ENCODE measurements at regions not wholly inside any gene's neighbourhood (a gene's known extent, or its start where the extent isn't known, plus 50 kb on each side); places are given as distances from the start of the nearest gene placed in this dataset.

DNA sequence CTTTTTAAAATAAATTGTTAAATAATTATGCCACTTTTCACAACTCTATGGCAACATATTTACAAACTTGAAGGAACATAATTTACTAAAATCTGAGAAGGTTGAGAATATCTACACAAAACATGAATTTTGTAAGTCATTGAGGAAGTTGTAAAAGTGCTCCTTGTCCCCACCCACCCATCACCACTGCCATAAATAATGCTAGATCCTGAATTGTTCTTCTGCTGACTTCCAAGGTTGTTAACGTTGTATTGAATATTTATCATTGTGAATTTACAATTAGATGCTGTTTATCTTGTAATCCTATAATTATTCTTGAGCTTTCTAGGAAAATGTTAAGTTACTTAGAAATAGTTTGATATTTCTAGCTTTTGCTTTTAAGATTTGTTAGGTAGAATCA is 908.0 kb upstream of the COX7C start:
- DNase-seq (ENCODE audit: extremely low spot score), result no peak
- CTCF ChIA-PET, result interaction anchor here (1.0 kb wide), 1 partner anchor 13 kb away, joined by 3 read pairs; no protein-coding TSS in a partner anchor
- TF ChIP-seq, protein P1, sequence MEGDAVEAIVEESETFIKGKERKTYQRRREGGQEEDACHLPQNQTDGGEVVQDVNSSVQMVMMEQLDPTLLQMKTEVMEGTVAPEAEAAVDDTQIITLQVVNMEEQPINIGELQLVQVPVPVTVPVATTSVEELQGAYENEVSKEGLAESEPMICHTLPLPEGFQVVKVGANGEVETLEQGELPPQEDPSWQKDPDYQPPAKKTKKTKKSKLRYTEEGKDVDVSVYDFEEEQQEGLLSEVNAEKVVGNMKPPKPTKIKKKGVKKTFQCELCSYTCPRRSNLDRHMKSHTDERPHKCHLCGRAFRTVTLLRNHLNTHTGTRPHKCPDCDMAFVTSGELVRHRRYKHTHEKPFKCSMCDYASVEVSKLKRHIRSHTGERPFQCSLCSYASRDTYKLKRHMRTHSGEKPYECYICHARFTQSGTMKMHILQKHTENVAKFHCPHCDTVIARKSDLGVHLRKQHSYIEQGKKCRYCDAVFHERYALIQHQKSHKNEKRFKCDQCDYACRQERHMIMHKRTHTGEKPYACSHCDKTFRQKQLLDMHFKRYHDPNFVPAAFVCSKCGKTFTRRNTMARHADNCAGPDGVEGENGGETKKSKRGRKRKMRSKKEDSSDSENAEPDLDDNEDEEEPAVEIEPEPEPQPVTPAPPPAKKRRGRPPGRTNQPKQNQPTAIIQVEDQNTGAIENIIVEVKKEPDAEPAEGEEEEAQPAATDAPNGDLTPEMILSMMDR (IDR thresholded peaks at IDR 0.05; ENCODE audit: control extremely low read depth, extremely low read depth, low read depth, missing control alignments), result no peak
- POLR2A ChIA-PET, result no interaction called here

DNA sequence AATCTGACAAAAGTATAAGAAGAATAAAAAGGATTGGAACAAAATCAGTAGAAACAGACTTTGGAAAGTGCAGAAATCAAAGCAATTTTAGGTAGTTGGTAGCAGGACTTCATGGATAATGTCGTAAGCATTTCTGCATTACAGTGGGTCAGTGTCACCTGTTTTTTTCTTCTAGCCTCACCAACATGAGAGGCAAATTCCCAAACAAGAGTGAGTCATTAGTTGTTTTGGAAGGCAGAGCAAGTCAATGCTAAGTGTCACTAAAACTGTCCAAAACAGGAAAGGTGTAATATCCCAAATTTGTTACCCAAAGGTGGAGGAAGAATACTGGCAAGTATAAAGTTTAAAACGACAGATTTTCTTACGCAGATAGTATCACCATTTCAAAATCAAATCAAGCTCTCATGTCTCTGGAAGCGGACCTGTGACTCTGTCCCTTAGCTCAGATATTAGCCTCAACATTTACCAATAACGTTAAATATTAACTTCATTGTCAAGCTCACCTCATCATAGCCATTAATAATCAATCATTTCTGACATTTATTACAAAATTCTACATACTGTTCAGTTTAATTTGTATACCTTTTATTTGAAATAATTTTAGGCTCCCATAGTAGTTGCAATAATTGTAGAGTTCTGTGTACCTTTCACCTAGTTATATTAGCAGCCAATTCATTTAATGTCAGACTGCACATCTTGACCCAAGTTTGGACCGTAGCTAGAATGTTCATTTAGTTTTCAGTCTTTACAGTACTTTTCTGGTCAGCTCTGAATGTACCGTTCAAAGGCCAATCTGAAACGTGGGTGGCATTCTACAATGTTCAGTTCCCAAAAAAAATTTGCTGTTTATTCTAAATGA is 901.2 kb upstream of the COX7C start:
- ChIA-PET CTCF (no interaction called here), POLR2A (no interaction called here)
- no peak for DNase-seq (ENCODE audit: extremely low spot score)
- TF ChIP-seq, protein P1 (IDR thresholded peaks at IDR 0.05; ENCODE audit: control extremely low read depth, extremely low read depth, low read depth, missing control alignments), result no peak

DNA sequence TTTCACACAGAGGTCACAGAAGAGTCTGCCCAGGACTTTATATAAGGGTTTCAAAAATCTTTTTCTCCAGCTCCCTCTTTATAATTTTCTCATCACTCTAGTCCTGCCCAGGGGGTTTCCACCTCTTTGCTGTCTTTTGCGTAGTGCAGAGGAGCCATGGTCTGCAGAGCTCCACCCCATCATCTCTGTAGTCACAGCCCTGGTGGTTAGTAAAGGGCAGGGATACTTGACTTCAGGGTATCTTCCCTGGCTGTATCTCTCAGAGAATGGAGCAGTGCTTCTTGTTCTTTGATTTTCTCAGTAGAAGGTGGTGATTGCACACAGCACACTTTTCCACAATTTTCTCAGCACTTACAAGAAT is 900.6 kb upstream of the COX7C start:
- DNase-seq (ENCODE audit: extremely low spot score), result no peak
- ChIA-PET POLR2A (no interaction called here), CTCF (interaction anchor here (1.1 to 1.2 kb wide), 2 partner anchors 10 to 15 kb away, joined by 4 read pairs; no protein-coding TSS in a partner anchor)
- TF ChIP-seq, protein P1 (IDR thresholded peaks at IDR 0.05; ENCODE audit: control extremely low read depth, extremely low read depth, low read depth, missing control alignments), result no peak

DNA sequence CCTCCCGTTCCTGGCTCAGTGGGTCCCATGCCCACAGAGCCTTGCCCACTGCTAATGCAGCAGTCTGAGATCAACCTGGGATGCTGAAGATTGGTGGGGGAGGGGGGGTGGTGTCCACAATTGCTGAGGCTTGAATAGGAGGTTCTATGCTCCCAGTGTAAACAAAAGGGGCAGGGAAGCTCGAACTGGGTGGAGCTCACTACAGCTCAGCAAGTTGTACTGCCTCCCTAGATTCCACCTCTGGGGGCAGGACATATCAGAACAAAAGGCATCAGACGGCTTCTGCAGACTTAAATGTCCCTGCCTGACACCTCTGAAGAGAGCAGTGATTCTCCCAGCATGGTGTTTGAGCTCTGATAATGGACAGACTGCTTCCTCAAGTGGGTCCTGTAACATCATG is 885.6 kb upstream of the COX7C start:
- CTCF ChIA-PET, result interaction anchor here (1.1 to 1.4 kb wide), 3 partner anchors 13 to 14 kb away, joined by 3 to 4 read pairs (median 4); no protein-coding TSS in a partner anchor

DNA sequence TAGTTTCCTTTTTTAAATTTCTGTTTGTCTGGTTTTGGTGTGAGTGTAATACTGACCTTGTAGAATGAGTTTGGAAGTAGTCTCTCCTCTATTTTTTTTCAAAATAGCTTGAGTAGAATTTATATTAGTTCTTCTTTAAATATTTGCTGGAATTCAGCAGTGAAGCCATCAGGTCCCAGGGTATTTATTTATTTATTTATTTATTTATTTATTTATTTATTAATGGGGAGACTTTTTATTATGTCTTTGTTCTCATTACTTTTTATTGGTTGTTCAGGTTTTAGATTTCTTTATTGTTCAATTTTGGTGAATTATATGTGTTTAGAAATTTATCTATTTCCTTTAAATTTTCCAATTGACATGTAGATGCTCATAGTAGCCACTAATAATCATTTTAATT is 875.8 kb upstream of the COX7C start:
- ChIA-PET CTCF (no interaction called here), POLR2A (no interaction called here)
- DNase-seq (ENCODE audit: extremely low spot score), result no peak
- TF ChIP-seq, protein P1 (IDR thresholded peaks at IDR 0.05; ENCODE audit: control extremely low read depth, extremely low read depth, low read depth, missing control alignments), result no peak

More for the DNA sequence above, 885.6 kb upstream of the COX7C start:
- no peak for DNase-seq (ENCODE audit: extremely low spot score)
- POLR2A ChIA-PET, result no interaction called here
- TF ChIP-seq, protein P1 (IDR thresholded peaks at IDR 0.05; ENCODE audit: control extremely low read depth, extremely low read depth, low read depth, missing control alignments), result no peak

DNA sequence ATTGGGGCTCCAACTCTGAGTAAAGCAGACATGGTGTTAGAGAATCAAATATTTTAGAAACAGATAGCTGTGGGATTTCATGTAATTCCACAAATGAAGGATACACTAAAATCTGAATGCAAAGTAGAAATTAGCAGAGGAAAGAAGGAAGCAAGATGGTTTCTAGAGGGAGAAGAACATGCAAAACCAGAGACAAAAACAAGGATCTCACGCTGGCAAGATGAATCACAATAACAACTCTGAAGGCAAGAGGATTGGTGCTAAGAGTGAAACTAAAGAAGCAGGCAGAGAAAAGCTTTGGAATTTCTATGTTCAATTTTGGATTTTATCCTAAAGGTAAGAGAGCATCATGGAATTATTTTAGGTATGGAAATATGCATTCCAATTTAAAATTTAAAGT is 857.2 kb upstream of the COX7C start:
- DNase-seq (ENCODE audit: extremely low spot score), result no peak
- CTCF ChIA-PET, result no interaction called here
- TF ChIP-seq, protein P1 (IDR thresholded peaks at IDR 0.05; ENCODE audit: control extremely low read depth, extremely low read depth, low read depth, missing control alignments), result no peak
- POLR2A ChIA-PET, result no interaction called here

All from GM10248 (cell line).